H7 (cell line): ENCODE measurements at regions not wholly inside any gene's neighbourhood (a gene's known extent, or its start where the extent isn't known, plus 50 kb on each side); places are given as distances from the start of the nearest gene placed in this dataset.

Experiments
- DNase-seq: peaks from one replicate; pipeline ENCODE4 v3.0.0; 2012
- H3K27me3 ChIP-seq: 2 replicates; pipeline ENCODE4 v1.6.0; 2011; ENCODE audit warnings: mild to moderate bottlenecking, low read length; ENCODE audit not compliant: control insufficient read depth, insufficient read depth
- H3K36me3 ChIP-seq: replicated peaks from 2 replicates; pipeline ENCODE4 v1.5.1; 2011; ENCODE audit warnings: low read length; ENCODE audit not compliant: control insufficient read depth, insufficient read depth
- H3K4me3 ChIP-seq: 2 replicates; pipeline ENCODE4 v1.5.1; 2011; ENCODE audit warnings: low read depth, mild to moderate bottlenecking, control low read depth, low read length, moderate library complexity; ENCODE audit not compliant: insufficient read depth

GRCh38 chr4:153933915-153934687 lies 145.2 kb upstream of the SFRP2 start:
- no peak overlapping the region for H3K4me3 ChIP-seq
- no peak for DNase-seq
- H3K27me3 ChIP-seq, result no peaks in the 10 kb centered on the region
- no peaks in the 10 kb centered on the region for H3K36me3 ChIP-seq

- Histone ChIP-seq H3K4me3 (no peak overlapping the region), H3K27me3 (no peaks in the 10 kb centered on the region), H3K36me3 (no peaks in the 10 kb centered on the region)
- DNase-seq, result no peak
Measured at GRCh38 chr4:153931804-153932203, 142.9 kb upstream of the SFRP2 start.

- H3K4me3 ChIP-seq, result no peak overlapping the region
- no peak for DNase-seq
- no peaks in the 10 kb centered on the region for H3K36me3 ChIP-seq
- H3K27me3 ChIP-seq, result no peaks in the 10 kb centered on the region
Measured at GRCh38 chr4:153929675-153930074, 140.8 kb upstream of the SFRP2 start.

GRCh38 chr4:153927451-153927850 lies 138.6 kb upstream of the SFRP2 start:
- Histone ChIP-seq H3K36me3 (no peaks in the 10 kb centered on the region), H3K27me3 (no peaks in the 10 kb centered on the region), H3K4me3 (no peak overlapping the region)
- no peak for DNase-seq

- no peak for DNase-seq
- no peaks in the 10 kb centered on the region for H3K36me3 ChIP-seq
- H3K4me3 ChIP-seq, result no peak overlapping the region
- H3K27me3 ChIP-seq, result no peaks in the 10 kb centered on the region
Measured at GRCh38 chr4:153922148-153922547, 133.3 kb upstream of the SFRP2 start.

GRCh38 chr4:153919667-153920066 lies 130.8 kb upstream of the SFRP2 start:
- Histone ChIP-seq H3K4me3 (no peak overlapping the region), H3K27me3 (no peaks in the 10 kb centered on the region), H3K36me3 (no peaks in the 10 kb centered on the region)
- DNase-seq, result no peak

- Histone ChIP-seq H3K36me3 (no peaks in the 10 kb centered on the region), H3K27me3 (no peaks in the 10 kb centered on the region), H3K4me3 (no peak overlapping the region)
- no peak for DNase-seq
Measured at GRCh38 chr4:153916273-153916755, 127.4 kb upstream of the SFRP2 start.

GRCh38 chr4:153912301-153912700 lies 123.4 kb upstream of the SFRP2 start:
- Histone ChIP-seq H3K4me3 (no peak overlapping the region), H3K36me3 (no peaks in the 10 kb centered on the region), H3K27me3 (no peaks in the 10 kb centered on the region)
- DNase-seq, result no peak

GRCh38 chr4:153909672-153910071 lies 120.8 kb upstream of the SFRP2 start:
- Histone ChIP-seq H3K36me3 (no peaks in the 10 kb centered on the region), H3K27me3 (no peaks in the 10 kb centered on the region), H3K4me3 (no peak overlapping the region)
- DNase-seq, result no peak

- no peaks in the 10 kb centered on the region for H3K36me3 ChIP-seq
- no peak for DNase-seq
- no peak overlapping the region for H3K4me3 ChIP-seq
- H3K27me3 ChIP-seq, result no peaks in the 10 kb centered on the region
Measured at GRCh38 chr4:153906231-153906630, 117.3 kb upstream of the SFRP2 start.

- Histone ChIP-seq H3K4me3 (no peak overlapping the region), H3K27me3 (no peaks in the 10 kb centered on the region), H3K36me3 (no peaks in the 10 kb centered on the region)
- no peak for DNase-seq
Measured at GRCh38 chr4:153905231-153905630, 116.3 kb upstream of the SFRP2 start.

GRCh38 chr4:153904011-153904410 lies 115.1 kb upstream of the SFRP2 start:
- DNase-seq, result no peak
- Histone ChIP-seq H3K36me3 (no peaks in the 10 kb centered on the region), H3K27me3 (no peaks in the 10 kb centered on the region), H3K4me3 (no peak overlapping the region)

- DNase-seq, result no peak
- H3K27me3 ChIP-seq, result no peaks in the 10 kb centered on the region
- H3K4me3 ChIP-seq, result no peak overlapping the region
- H3K36me3 ChIP-seq, result no peaks in the 10 kb centered on the region
Measured at GRCh38 chr4:153901220-153901619, 112.3 kb upstream of the SFRP2 start.

GRCh38 chr4:153900426-153900825 lies 111.5 kb upstream of the SFRP2 start:
- Histone ChIP-seq H3K36me3 (no peaks in the 10 kb centered on the region), H3K4me3 (no peak overlapping the region), H3K27me3 (no peaks in the 10 kb centered on the region)
- DNase-seq, result no peak

GRCh38 chr4:153890761-153891160 lies 101.9 kb upstream of the SFRP2 start:
- Histone ChIP-seq H3K36me3 (no peaks in the 10 kb centered on the region), H3K4me3 (no peak overlapping the region), H3K27me3 (no peaks in the 10 kb centered on the region)
- no peak for DNase-seq

- Histone ChIP-seq H3K4me3 (no peak overlapping the region), H3K27me3 (no peaks in the 10 kb centered on the region), H3K36me3 (no peaks in the 10 kb centered on the region)
- no peak for DNase-seq
Measured at GRCh38 chr4:153887217-153887616, 98.3 kb upstream of the SFRP2 start.
